GM20431 (cell line): ENCODE measurements at regions not wholly inside any gene's neighbourhood (a gene's known extent, or its start where the extent isn't known, plus 50 kb on each side); places are given as distances from the start of the nearest gene placed in this dataset.

Source experiments
- in situ Hi-C: fragments of 300-500 bp; cut with MseI, MboI; formaldehyde crosslinking; loops from one replicate; pipeline ENCODE4 v1.15.0; 2020; ENCODE audit warnings: low sequenced_read_pairs; ENCODE audit not compliant: unreplicated experiment

DNA sequence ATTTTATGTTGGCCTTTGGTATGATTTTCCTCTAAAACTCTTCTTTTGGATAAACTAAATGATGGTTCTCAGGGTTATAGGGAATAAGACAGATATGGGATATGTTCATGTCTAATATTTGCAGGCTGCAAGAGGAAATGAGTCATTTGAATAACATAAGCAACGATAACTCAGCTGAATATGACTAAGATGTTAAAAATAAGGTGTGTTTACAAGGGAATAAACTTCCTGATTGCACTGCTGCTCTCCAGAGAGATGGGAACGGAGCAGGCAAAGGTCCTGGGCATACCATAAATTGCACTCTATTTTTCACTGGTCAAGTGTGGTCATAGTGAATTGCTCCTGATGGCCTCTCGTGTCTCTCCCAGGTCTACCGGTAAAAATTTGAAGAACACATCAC, 666.2 kb downstream of the TOX3 start:
- in situ Hi-C loops: no loop called here

DNA sequence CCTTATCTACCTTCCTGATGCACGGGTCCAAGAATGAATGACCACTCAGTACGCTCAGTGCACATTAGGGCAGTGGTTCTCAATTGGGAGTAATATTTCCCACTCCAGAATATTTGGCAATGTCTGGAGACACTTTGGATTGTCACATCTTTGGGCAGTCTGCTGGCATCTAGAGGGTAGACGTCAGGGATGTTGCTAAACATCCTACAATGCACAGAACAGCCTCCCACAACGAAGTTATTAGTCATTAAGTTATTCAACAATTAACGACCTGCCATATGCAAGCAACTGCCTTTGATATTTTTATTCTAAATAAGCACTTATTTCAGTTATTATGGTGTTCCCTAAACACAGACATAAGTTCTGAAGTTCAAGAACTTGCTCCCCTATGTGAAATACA, 669.3 kb downstream of the TOX3 start:
- in situ Hi-C loops: no loop called here

- in situ Hi-C loops: no loop called here
These were observed 670.0 kb downstream of the TOX3 start for GRCh38 chr16:51876934-51877333.

GRCh38 chr16:51876601-51876875, 670.4 kb downstream of the TOX3 start:
- in situ Hi-C loops: no loop called here

- in situ Hi-C loops: no loop called here
These were observed 670.9 kb downstream of the TOX3 start for GRCh38 chr16:51875834-51876600.

GRCh38 chr16:51872524-51872923, 674.4 kb downstream of the TOX3 start:
- in situ Hi-C loops: no loop called here

- in situ Hi-C loops: no loop called here
These were observed 676.6 kb downstream of the TOX3 start for GRCh38 chr16:51870296-51870854.

GRCh38 chr16:51869176-51869575, 677.8 kb downstream of the TOX3 start:
- in situ Hi-C loops: no loop called here

GRCh38 chr16:51868631-51869030, 678.3 kb downstream of the TOX3 start:
- in situ Hi-C loops: no loop called here

- in situ Hi-C loops: no loop called here
These were observed 679.4 kb downstream of the TOX3 start for GRCh38 chr16:51867386-51868065.

- in situ Hi-C loops: no loop called here
These were observed 682.4 kb downstream of the TOX3 start for GRCh38 chr16:51864575-51864974.

DNA sequence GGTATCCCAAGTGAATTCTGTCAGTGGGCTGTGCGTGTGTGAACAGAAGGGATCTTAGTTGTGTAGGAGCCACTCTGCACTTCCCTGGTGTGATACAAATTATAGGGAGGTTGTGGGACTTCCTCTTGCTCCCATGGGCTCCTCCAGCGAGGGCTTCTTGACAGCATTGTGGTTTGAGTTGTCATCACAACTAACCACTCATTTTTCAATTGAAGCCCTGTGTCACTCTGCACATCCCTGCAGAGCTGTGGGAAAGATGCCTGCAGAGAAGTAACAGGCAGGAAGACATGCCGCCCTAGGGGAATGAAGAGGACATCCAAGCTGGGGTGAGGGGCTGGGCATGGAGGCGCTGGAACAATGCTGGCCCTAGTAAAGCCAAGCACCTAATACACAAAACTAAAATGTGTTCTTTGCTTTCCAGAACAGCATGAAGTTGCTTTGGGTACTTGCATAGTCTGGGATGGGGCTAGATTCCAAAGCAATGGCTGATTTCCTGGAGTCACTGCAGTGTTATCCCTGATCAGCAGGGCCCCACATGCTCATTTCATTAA, 692.5 kb downstream of the TOX3 start:
- in situ Hi-C loops: no loop called here

- in situ Hi-C loops: no loop called here
These were observed 693.4 kb downstream of the TOX3 start for GRCh38 chr16:51853586-51853985.

- in situ Hi-C loops: no loop called here
These were observed 694.1 kb downstream of the TOX3 start for GRCh38 chr16:51852892-51853291.

DNA sequence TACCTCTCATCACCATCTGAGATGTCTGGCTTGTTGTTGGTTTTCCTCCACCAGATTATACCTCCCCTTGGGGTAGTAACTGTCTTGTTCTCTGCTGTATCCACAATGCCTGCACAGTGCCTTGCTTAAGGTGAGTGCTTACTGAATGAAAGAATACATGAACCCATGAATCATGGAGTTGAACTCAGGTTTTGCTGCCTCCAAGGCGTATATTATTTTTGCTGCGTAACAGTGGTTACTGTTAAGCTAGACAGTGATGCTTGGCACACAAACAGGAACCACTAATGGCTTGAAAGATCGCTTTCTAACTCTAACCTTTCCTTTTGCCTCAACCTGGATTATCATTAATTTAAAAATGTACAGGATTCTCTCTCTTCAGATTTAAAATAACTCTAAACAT, 695.8 kb downstream of the TOX3 start:
- in situ Hi-C loops: no loop called here

DNA sequence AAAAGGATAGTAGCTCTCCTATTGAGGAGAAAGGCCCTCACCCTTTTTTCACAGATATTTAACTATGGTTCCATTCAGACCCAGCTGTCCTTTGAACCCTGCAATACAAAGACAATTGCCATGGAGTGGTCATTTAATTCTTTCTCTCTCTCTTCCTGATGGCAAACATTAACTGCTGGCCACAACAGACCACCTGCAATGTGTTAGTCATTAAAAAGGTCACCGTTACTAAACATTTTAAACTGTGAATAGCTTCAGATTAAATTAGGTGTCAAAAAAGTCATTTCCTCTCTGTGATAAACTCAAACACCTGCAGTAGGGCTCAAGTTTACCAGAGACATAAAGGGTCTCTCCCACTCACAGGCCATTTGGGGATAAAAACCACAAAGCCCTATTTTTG, 697.2 kb downstream of the TOX3 start:
- in situ Hi-C loops: no loop called here

DNA sequence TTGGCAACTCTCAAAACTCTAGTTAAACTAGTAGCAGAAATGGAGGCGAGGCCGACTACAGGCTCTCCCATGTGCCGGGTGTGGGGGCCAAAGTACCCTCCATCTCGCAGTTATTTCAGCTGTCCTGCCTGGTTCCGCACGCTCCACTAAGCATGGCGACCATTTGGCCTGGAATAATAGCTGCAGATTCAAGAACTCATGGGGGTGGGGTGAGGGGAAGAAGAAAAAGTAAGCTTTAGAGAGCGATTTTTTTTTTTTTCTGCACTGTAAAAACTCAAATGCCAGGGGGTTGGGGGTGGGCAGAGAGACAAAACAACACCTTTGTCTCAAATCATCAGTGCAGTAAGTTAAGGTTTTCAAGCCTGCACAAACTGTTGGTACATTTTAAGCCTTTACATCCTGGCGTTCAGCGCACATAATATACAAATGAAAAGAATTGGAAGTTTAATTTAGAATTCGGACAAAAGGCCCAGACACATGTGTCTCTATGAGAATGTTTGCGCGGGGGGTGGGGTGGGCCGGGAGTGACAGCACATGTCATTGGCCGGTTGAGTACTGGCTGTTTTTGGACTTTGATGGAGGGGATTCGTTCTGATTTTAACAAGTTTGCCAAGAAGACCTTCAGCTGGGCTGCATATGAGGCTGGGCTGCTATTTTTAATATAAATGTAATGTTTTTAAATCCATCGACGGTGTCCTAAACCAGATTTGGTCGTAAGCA, 694.7 kb upstream of the SALL1 start:
- in situ Hi-C loops: no loop called here

GRCh38 chr16:51839727-51840462, 688.8 kb upstream of the SALL1 start:
- in situ Hi-C loops: no loop called here

DNA sequence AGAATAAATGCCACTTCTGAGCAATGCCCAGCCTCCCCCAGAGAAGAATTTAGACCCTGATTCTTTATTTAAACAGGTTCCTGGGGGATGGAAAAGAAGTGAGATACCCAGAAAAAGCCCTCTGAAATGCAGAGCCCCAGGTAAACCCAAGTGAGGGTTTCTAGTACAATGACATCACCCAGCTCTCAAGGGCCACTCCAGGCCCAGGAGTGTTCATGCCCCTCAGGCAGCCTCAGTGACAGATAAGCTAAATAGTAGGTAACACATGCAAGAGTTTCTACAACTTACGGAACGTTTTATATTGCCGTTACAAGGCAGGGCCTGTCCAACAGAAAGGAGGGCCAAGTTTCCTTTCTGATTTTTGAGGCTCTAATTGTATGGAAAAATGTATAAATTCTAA, 683.7 kb upstream of the SALL1 start:
- in situ Hi-C loops: no loop called here

GRCh38 chr16:51834133-51834532, 683.1 kb upstream of the SALL1 start:
- in situ Hi-C loops: no loop called here
